BE2C (cell line): ENCODE measurements at regions not wholly inside any gene's neighbourhood (a gene's known extent, or its start where the extent isn't known, plus 50 kb on each side); places are given as distances from the start of the nearest gene placed in this dataset.

Experiments
- DNase-seq: peaks from one replicate; pipeline ENCODE4 v3.0.0-alpha.2; 2020
- H3K27me3 ChIP-seq: fragments of 250-450 bp; sonication (Bioruptor Pico); 2 replicates; pipeline ENCODE4 v1.5.1; 2020; ENCODE audit warnings: mild to moderate bottlenecking
- H3K36me3 ChIP-seq: fragments of 250-450 bp; sonication (Bioruptor Pico); 2 replicates; pipeline ENCODE4 v1.5.1; 2020; ENCODE audit warnings: mild to moderate bottlenecking
- H3K4me1 ChIP-seq: fragments of 250-450 bp; sonication (Bioruptor Pico); 2 replicates; pipeline ENCODE4 v1.5.1; 2020
- H3K4me3 ChIP-seq: 2 replicates; pipeline ENCODE4 v1.5.1; 2011; ENCODE audit warnings: low read depth, low read length
- H3K9me3 ChIP-seq: fragments of 250-450 bp; sonication (Bioruptor Pico); 2 replicates; pipeline ENCODE4 v1.5.1; 2020
- TF ChIP-seq, protein P1 (sequence below): IDR thresholded peaks from 2 replicates; pipeline ENCODE4 v1.5.1; 2012; ENCODE audit warnings: mild to moderate bottlenecking, low read depth, low read length

DNA sequence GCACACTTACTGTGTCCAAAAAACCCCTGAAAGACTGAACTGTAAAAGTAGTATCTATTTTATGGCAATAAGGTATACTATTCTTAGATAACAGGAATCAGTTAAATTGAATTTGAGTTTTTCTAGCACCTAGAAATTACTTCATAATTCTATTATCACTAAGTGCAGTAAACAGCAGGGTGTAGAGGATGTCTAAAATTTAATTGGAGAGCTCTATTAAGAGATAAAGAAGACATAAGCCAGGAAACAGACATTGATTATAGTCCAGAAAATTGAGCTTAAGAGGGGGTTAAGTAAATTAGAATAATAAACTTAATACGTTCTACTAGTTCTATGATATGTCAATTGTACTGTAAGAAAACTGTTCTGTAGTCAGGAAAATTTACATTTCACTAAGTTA lies 403.5 kb upstream of the CBLB start:
- no peak for DNase-seq
- no peaks in the 10 kb centered on the region for H3K36me3 ChIP-seq
- H3K4me3 ChIP-seq, result no peak overlapping the region
- no peaks in the 10 kb centered on the region for H3K27me3 ChIP-seq
- H3K9me3 ChIP-seq, result peaks cover 4% of the 10 kb centered on the region
- TF ChIP-seq, protein P1, sequence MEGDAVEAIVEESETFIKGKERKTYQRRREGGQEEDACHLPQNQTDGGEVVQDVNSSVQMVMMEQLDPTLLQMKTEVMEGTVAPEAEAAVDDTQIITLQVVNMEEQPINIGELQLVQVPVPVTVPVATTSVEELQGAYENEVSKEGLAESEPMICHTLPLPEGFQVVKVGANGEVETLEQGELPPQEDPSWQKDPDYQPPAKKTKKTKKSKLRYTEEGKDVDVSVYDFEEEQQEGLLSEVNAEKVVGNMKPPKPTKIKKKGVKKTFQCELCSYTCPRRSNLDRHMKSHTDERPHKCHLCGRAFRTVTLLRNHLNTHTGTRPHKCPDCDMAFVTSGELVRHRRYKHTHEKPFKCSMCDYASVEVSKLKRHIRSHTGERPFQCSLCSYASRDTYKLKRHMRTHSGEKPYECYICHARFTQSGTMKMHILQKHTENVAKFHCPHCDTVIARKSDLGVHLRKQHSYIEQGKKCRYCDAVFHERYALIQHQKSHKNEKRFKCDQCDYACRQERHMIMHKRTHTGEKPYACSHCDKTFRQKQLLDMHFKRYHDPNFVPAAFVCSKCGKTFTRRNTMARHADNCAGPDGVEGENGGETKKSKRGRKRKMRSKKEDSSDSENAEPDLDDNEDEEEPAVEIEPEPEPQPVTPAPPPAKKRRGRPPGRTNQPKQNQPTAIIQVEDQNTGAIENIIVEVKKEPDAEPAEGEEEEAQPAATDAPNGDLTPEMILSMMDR, result no peak
- peaks cover 15% of the 10 kb centered on the region for H3K4me1 ChIP-seq

DNA sequence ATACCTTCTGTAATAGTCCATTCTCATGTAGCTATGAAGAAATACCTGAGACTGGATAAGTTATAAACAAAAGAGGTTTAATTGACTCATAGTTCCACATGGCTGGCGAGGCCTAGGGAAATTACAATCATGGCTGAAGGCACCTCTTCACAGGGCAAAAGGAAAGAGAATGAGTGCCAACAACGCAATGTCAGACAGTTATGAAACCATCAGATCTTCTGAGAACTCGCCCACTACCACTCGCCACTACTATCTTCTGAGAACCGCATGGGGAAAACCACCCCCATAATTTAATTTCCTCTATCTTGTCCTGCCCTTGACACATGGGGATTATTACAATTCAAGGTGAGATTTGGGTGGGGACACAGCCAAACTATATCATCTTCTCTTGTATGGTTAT lies 406.8 kb upstream of the CBLB start:
- TF ChIP-seq, protein P1, result no peak
- DNase-seq, result no peak
- no peaks in the 10 kb centered on the region for H3K36me3 ChIP-seq
- H3K4me1 ChIP-seq, result peaks cover 20% of the 10 kb centered on the region
- H3K9me3 ChIP-seq, result peaks cover 4% of the 10 kb centered on the region
- H3K27me3 ChIP-seq, result no peaks in the 10 kb centered on the region
- no peak overlapping the region for H3K4me3 ChIP-seq

DNA sequence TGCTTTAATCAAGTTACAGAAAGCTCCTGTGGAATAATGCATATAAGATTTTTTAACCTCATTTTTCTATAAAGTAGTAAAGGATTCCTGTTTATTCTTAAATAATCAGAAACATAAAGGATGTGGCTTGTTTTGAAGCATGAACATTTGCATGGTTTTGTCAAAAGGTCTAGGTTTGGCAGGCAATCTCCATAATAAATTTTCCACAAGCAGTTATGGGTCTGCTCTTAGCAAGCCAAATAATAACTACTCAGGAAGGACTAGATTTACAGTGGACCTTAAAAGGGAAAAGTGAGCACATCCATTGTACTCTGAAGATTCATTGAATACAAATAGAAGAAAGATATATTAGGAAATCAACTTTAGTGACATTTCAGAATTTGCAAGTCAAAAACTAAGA lies 407.3 kb upstream of the CBLB start:
- no peaks in the 10 kb centered on the region for H3K27me3 ChIP-seq
- peaks cover 4% of the 10 kb centered on the region for H3K9me3 ChIP-seq
- H3K4me3 ChIP-seq, result no peak overlapping the region
- no peaks in the 10 kb centered on the region for H3K36me3 ChIP-seq
- peaks cover 19% of the 10 kb centered on the region for H3K4me1 ChIP-seq
- TF ChIP-seq, protein P1, result no peak
- no peak for DNase-seq

DNA sequence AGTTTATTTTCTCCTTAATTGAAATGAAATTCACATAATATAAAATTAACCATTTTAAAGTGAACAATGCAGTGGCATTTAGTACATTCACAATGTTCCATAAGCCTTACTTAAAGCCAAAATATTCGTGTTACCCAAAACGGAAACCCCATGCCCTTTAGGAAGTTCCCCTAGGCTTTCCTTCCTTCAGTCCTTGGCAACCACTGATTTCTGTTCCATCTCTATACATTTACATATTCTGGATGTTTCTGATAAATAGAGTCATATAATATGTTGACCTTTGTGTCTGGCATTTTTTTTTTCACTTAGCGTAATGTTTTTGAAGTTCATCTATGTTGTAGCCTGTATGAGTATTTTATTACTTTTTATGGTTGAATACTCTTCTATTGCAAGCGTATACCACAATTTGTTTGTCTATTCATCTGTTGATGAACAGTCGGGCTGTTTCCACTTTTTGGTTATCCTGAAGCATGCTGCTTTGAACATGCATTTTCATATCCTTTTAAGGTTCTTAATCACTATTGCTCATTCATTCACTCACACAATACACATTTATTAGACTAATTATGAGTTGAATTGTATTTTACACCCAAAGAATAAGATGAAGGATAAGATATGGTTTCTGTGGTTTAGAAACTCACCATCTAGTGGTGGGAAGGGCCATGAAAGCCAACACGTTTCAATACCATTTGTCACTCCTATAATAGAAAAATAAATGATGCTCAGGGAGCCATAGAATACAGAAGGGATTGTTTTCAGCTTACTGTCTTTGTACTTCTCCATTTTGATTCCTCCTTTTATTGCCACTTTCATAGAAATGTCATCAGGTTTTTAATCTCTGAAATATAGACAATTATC lies 408.2 kb upstream of the CBLB start:
- Histone ChIP-seq H3K27me3 (no peaks in the 10 kb centered on the region), H3K4me3 (no peak overlapping the region), H3K36me3 (no peaks in the 10 kb centered on the region), H3K4me1 (peaks cover 11% of the 10 kb centered on the region), H3K9me3 (peaks cover 4% of the 10 kb centered on the region)
- no peak for DNase-seq
- TF ChIP-seq, protein P1, result 0 out of 2 replicates have a peak, but pooled peaks have one; percentile 20

DNA sequence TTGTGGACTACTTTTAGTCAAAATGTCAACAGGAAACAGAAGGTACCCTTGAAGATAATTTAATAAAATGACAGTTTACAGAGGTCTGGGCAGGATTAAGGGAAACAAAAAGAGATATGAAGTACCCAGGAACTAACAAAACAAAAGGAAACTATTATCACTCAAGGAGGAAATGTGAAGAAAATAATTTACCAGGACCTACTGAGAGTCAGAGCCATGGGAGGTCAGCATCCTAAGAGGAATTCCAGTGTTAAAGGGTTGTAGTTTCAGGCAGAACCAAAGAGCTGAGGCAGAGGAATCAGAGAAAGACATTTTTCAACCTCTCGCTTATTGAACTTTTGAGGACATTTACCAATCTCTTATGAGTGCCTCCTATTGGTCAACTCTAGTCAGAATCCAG lies 408.9 kb upstream of the CBLB start:
- Histone ChIP-seq H3K36me3 (no peaks in the 10 kb centered on the region), H3K27me3 (no peaks in the 10 kb centered on the region), H3K4me3 (no peak overlapping the region), H3K4me1 (peaks cover 9% of the 10 kb centered on the region), H3K9me3 (peaks cover 4% of the 10 kb centered on the region)
- TF ChIP-seq, protein P1, result 0 out of 2 replicates have a peak, but pooled peaks have one; percentile 20
- DNase-seq, result no peak

DNA sequence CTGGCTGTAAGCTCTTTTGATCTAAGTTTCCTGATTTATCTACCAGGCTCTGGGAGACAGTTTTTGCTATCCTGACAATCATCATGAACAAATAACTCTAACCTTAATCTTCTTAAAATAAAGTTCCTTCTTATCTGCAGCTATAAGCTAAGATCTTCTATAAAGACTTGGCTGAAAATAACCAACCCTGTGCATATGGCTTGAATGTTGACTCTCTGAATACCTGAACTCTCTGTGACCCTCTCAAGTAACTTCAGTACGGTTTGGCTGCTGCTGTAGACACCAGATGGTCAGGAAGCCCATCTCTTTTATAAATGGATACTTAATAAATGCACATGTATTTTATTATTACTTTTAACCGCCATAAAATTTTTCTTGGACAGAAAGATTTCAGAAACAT lies 412.4 kb upstream of the CBLB start:
- Histone ChIP-seq H3K9me3 (no peaks in the 10 kb centered on the region), H3K36me3 (no peaks in the 10 kb centered on the region; the same call in 1 of the 2 replicates), H3K4me3 (no peak overlapping the region), H3K27me3 (no peaks in the 10 kb centered on the region), H3K4me1 (peaks cover 5% of the 10 kb centered on the region; the same call in 1 of the 2 replicates)
- DNase-seq, result no peak
- TF ChIP-seq, protein P1, result no peak
